Activated CD4-positive, alpha-beta T cell treated with anti-CD3 and anti-CD28 coated beads, Interleukin-2, amount 50 U/mL, for 24 hours (primary cell): ENCODE measurements at regions not wholly inside any gene's neighbourhood (a gene's known extent, or its start where the extent isn't known, plus 50 kb on each side); places are given as distances from the start of the nearest gene placed in this dataset.

ENCODE experiments used
- DNase-seq, 2 donors: peaks; one replicate each; pipeline ENCODE4 v3.0.0-alpha.2; 2020; ENCODE audit warnings: low read depth in 1 of 2, low spot score in 1 of 2

DNA sequence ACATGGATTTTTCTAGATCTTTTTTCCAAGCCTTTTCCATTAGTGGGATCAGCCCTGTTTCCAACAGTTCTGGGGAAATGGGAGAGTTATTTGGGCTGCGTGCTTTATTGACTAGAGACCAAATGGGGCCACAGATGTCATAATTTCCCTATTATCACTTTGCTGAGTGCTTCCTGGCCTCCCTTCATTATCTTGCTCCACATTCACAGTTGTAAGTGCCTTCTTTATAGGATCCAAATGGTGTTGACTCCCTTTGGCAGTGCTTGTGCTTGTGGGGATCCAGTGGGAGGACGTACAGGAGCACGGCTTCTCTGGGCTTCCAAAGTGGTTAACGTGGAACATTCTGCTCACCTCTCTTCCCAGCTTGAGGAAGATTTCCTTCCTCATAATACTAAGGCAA lies 141.0 kb upstream of the RMST start:
- DNase-seq = no peak

DNA sequence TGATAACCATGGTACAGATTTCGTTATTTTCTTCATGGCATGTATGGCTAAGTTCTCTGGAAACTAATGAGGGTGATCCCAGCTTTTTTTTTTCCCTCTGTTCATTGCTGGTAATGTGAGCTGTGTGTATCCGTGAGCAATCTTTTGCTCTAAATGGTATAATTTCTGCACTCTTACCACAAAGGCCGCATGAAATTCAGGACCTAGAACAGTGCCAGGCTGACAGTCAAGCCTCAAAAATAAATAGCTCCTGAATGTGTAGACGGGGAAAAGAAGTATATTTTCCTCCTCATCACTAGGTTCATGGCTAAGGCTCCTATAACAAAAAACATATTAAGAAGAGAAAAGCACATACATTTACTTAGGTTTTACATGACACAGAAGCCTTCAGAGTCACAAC lies 140.2 kb upstream of the RMST start:
- DNase-seq = no peak

- no peak for DNase-seq
These were observed 139.4 kb upstream of the RMST start for GRCh38 chr12:97323154-97323553.

GRCh38 chr12:97324471-97324870 lies 138.1 kb upstream of the RMST start:
- no peak for DNase-seq

GRCh38 chr12:97335115-97335514 lies 127.5 kb upstream of the RMST start:
- DNase-seq = no peak

DNA sequence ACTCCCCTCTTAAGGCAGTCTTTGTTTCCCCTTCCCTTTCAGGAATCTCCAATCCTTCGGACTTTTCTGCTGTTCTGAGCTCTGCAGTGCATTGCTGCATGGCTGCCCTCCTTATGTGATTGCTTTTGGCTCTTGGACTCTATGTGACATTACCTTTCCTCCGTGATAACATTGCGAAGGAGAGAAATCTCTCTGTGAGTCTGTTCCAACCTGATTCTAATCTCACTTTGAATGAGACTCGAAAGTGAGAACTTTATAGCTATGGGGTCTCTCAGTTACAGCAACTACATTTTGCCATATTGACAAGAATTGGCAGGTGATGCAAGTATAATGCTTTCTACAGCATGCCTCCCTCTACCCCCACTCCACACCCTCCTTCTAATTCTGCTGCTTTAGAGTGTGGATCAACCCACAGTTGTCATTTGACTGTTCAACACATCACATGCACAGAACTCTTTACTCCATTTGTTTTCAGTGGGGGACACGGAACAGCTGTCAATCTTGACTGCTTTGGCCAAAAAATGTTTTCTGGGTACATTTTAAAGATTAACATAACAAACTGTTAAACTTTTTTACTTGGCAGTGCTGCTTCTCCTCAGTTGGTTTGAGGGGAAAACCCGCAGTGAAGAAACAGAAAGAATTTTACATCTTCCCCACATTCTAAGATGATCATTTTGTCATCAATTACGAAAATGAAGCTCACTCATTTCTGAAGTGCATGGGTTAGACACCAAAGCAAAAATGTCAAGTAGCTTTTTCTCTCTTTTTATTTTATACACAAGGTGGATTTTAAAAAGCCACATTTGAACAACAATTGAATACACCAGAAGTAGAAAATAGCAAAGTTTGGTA lies 125.5 kb upstream of the RMST start:
- DNase-seq = no peak

DNA sequence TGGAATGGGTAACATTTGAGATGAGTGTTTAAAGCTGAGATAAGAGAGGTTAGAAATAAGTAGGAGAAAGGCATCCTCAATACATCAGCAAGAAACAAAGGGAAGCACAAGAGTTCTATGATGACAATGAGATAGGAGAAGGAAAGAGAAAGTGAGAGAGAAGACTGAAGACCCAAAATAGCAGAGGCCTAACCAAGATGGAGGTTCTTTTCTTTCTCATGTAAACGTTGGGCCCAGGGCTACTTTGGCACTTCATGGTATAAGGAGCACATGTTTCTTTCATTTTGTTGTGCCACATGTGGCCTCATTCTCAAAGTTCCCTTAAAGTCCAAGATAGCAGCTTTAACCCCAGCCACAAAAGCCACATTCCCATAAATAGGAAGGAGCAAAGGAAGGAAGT lies 120.5 kb upstream of the RMST start:
- no peak for DNase-seq

GRCh38 chr12:97347956-97348355 lies 114.6 kb upstream of the RMST start:
- no peak for DNase-seq

GRCh38 chr12:97358361-97358760 lies 104.2 kb upstream of the RMST start:
- DNase-seq = no peak

- DNase-seq = no peak
These were observed 103.4 kb upstream of the RMST start for GRCh38 chr12:97359021-97359690.

GRCh38 chr12:97363693-97364092 lies 98.9 kb upstream of the RMST start:
- DNase-seq = no peak

GRCh38 chr12:97368462-97369163 lies 94.0 kb upstream of the RMST start:
- no peak for DNase-seq

DNA sequence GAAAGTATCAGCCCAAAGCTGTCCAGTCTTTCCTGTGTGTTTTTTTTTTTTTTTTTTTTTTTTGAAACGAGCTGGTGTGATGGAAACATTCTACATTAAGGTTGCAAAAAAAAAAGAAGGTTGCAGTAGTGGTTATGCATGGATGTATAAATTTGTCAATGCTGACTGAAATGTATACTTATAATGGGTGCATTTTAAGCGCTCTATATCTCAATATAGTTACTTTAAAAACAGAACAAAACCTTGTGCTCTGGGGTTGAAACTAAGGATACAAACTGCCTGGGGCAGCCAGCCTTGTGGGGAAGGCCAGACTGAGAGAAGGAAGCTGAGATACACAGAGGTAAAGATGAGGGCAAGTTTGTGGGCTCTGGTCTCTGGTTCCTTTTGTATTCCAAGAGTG lies 87.3 kb upstream of the RMST start:
- no peak for DNase-seq

- no peak for DNase-seq
These were observed 82.2 kb upstream of the RMST start for GRCh38 chr12:97380440-97380839.

- no peak for DNase-seq
These were observed 77.5 kb upstream of the RMST start for GRCh38 chr12:97385121-97385520.

DNA sequence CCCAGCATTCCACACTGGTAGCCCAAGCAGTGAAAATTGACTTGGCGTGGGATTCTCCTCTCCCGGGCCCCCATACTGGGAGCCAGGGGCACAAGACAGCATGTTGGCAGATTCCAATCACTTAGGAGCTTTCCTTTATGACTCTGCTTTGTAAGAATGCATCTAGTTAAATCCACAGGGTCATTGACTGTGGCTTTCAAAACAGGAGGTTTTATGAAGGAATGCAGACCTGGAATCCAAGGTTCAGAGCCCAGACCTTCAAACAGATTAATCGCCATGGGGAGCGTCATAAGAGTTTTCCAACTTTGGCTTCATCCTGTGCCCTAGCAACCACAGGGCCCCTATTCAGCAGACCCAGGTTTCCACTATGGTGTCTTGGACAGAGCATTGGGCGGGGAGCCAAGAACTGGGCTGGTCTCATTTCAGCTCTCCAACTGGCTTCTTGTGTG lies 76.4 kb upstream of the RMST start:
- DNase-seq = no peak

DNA sequence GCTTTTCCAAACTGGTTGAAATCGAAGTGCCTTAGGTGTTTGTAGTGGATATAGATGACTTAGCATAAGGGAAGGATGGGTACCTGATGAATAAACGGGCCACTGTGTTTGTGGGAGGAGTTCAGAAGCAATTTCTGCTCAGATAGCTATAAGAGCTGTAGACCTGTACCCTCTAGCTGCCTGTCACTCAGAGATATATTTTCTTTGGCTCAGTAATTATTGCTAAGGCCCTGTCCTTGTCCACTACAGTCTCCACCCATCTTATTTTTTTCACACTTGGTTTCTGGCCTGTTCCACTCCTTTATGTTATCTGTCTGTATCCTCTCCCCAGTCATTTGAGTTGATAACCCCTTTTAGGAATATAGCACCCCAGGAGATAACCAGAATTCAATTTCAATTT lies 74.8 kb upstream of the RMST start:
- no peak for DNase-seq

DNA sequence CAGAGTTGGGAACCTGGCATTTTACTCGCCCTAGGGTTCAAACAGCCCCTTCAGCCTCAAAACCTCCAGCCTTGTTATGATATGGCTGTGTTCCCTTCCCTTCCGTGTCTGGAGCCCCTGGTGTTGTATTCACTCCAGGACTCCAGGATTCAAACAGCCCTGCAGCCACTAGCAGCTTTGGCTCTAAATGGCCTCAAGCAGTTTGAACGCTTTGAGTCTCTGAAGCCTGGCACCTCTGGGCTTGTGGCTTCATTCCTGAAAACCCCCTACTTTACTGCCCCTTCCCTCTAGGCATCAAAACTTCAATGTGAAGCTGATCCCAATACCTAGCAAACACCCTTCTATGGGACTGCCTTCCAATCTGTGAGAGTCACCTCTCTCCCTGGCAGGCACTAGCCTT lies 67.9 kb upstream of the RMST start:
- no peak for DNase-seq

DNA sequence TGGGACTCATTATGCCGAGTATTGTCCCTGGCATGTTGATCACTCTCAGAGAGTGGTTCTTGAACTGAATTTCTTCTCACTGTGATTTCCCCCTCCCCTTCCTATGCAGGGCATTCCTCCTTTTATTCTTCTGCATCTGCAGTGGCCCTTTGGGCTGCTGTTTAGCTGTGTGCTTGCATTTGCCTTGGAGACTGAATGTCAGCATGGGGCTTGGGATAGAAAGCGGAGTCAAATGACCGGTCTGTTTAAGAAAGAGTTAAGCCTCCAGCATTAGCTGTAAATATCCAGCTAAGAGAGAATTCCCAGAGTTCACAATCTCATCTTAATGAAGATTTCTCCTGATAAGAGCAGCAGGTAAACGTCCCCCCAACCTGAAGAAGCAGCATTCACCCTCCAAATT lies 65.6 kb upstream of the RMST start:
- DNase-seq = no peak

GRCh38 chr12:97398704-97399103 lies 63.9 kb upstream of the RMST start:
- DNase-seq = no peak

DNA sequence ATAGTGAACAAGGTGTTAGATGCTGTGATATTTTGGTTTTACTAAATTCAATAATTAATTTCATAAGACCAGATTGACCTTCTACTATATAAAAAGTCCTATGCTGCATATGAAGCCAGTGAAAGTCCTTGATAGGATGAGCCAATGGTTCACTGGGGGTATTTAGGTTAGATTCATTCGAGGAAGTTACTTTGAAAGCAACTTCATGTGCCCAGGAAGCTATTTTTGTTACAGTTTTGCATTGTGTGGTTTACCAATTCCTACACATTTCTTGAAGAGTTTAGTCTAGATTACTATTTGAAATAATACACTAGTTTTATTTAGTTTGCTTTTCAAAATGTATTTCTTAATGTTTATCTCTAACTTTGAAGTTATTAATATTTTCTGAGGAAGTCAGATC lies 58.5 kb upstream of the RMST start:
- no peak for DNase-seq

- DNase-seq = no peak
These were observed 58.1 kb upstream of the RMST start for GRCh38 chr12:97404543-97404942.
